ENCODE measurements at regions not wholly inside any gene's neighbourhood (a gene's known extent, or its start where the extent isn't known, plus 50 kb on each side); places are given as distances from the start of the nearest gene placed in this dataset.

- TF ChIP-seq RXRA (IDR thresholded peaks at IDR 0.05) (no peak), REST (IDR thresholded peaks at IDR 0.05) (no peak), CTCF (IDR thresholded peaks at IDR 0.05; ENCODE audit: low read depth, low read length, missing input control) (no peak)
Measured at GRCh38 chr6:147054158-147054557, 150.1 kb upstream of the STXBP5 start.
